H9 (cell line): ENCODE measurements at regions not wholly inside any gene's neighbourhood (a gene's known extent, or its start where the extent isn't known, plus 50 kb on each side); places are given as distances from the start of the nearest gene placed in this dataset.

Experiments
- DNase-seq: peaks from one replicate; pipeline ENCODE4 v3.0.0-alpha.2; 2017
- H2AFZ ChIP-seq: one replicate; pipeline ENCODE4 v1.6.1; 2013; ENCODE audit warnings: mild to moderate bottlenecking, low read length, control low read depth, moderate library complexity
- H2AK5ac ChIP-seq: 2 replicates; pipeline ENCODE4 v1.6.1; 2013; ENCODE audit warnings: low read length, control low read depth, mixed read lengths; ENCODE audit not compliant: insufficient read length
- H2BK120ac ChIP-seq: one replicate; pipeline ENCODE4 v1.6.1; 2013; ENCODE audit warnings: low read depth, mild to moderate bottlenecking, low read length, control low read depth, inconsistent platforms; ENCODE audit not compliant: poor library complexity, severe bottlenecking
- H2BK12ac ChIP-seq: 2 replicates; pipeline ENCODE4 v1.6.1; 2013; ENCODE audit warnings: low read length, control low read depth, mixed read lengths, low read depth; ENCODE audit not compliant: insufficient read length
- H2BK15ac ChIP-seq: 2 replicates; pipeline ENCODE4 v1.6.1; 2013; ENCODE audit warnings: low read depth, low read length, control low read depth
- H2BK20ac ChIP-seq: one replicate; pipeline ENCODE4 v1.6.1; 2013; ENCODE audit warnings: low read depth, mild to moderate bottlenecking, low read length, control low read depth, inconsistent platforms; ENCODE audit not compliant: poor library complexity, severe bottlenecking
- H2BK5ac ChIP-seq: 2 replicates; pipeline ENCODE4 v1.6.1; 2013; ENCODE audit warnings: low read length, control low read depth, mixed read lengths; ENCODE audit not compliant: insufficient read length
- H3K14ac ChIP-seq: 2 replicates; pipeline ENCODE4 v1.6.1; 2013; ENCODE audit warnings: low read length, control low read depth; ENCODE audit not compliant: insufficient read depth
- H3K18ac ChIP-seq: 2 replicates; pipeline ENCODE4 v1.6.1; 2013; ENCODE audit warnings: low read depth, mild to moderate bottlenecking, mixed read lengths, low read length, control low read depth; ENCODE audit not compliant: insufficient read length
- H3K23ac ChIP-seq: 2 replicates; pipeline ENCODE4 v1.6.1; 2013; ENCODE audit warnings: low read length, control low read depth, mixed read lengths, low read depth; ENCODE audit not compliant: insufficient read length
- H3K23me2 ChIP-seq: 2 replicates; pipeline ENCODE4 v1.6.1; 2013; ENCODE audit warnings: low read depth, mild to moderate bottlenecking, mixed read lengths, low read length, control low read depth; ENCODE audit not compliant: insufficient read length, poor library complexity, severe bottlenecking
- H3K27ac ChIP-seq: 2 replicates; pipeline ENCODE4 v1.5.1; 2013; ENCODE audit warnings: low read length, control low read depth, mixed read lengths, low read depth; ENCODE audit not compliant: insufficient read length
- H3K27me3 ChIP-seq: 2 replicates; pipeline ENCODE4 v1.6.1; 2013; ENCODE audit warnings: low read length, control low read depth, inconsistent platforms; ENCODE audit not compliant: insufficient read depth
- H3K4ac ChIP-seq: 2 replicates; pipeline ENCODE4 v1.6.1; 2013; ENCODE audit warnings: low read depth, mild to moderate bottlenecking, control low read depth, inconsistent platforms, low read length, moderate library complexity
- H3K4me1 ChIP-seq: 2 replicates; pipeline ENCODE4 v1.6.1; 2013; ENCODE audit warnings: low read length, control low read depth, inconsistent platforms; ENCODE audit not compliant: insufficient read depth
- H3K4me2 ChIP-seq: 2 replicates; pipeline ENCODE4 v1.6.1; 2013; ENCODE audit warnings: low read length, control low read depth, mixed read lengths; ENCODE audit not compliant: insufficient read length, insufficient read depth
- H3K56ac ChIP-seq: 2 replicates; pipeline ENCODE4 v1.6.1; 2013; ENCODE audit warnings: low read depth, mild to moderate bottlenecking, mixed read lengths, low read length, control low read depth; ENCODE audit not compliant: insufficient read length
- H3K79me1 ChIP-seq: 2 replicates; pipeline ENCODE4 v1.6.1; 2013; ENCODE audit warnings: low read depth, mild to moderate bottlenecking, moderate library complexity, low read length, control low read depth, inconsistent platforms; ENCODE audit not compliant: insufficient read depth, poor library complexity, severe bottlenecking
- H3K79me2 ChIP-seq: 2 replicates; pipeline ENCODE4 v1.6.1; 2013; ENCODE audit warnings: low read length, control low read depth, inconsistent platforms; ENCODE audit not compliant: insufficient read depth
- H3K9ac ChIP-seq: 2 replicates; pipeline ENCODE4 v1.6.1; 2013; ENCODE audit warnings: low read length, control low read depth, mixed read lengths; ENCODE audit not compliant: insufficient read length; ENCODE audit errors: extremely low read depth
- H3K9me3 ChIP-seq: one replicate; pipeline ENCODE4 v1.6.1; 2013; ENCODE audit warnings: low read depth, low read length, inconsistent platforms; ENCODE audit not compliant: control insufficient read depth
- H3T11ph ChIP-seq: one replicate; pipeline ENCODE4 v1.6.1; 2013; ENCODE audit warnings: mild to moderate bottlenecking, low read length, control low read depth, inconsistent platforms
- H4K20me1 ChIP-seq: one replicate; pipeline ENCODE4 v1.6.1; 2013; ENCODE audit not compliant: control insufficient read depth, insufficient read length, insufficient read depth
- H4K5ac ChIP-seq: 2 replicates; pipeline ENCODE4 v1.6.1; 2013; ENCODE audit warnings: low read depth, mild to moderate bottlenecking, mixed read lengths, low read length, control low read depth; ENCODE audit not compliant: insufficient read length
- H4K8ac ChIP-seq: replicated peaks from 2 replicates; pipeline ENCODE4 v1.6.1; 2013; ENCODE audit warnings: low read length, control low read depth, mixed read lengths, low read depth; ENCODE audit not compliant: insufficient read length
- H4K91ac ChIP-seq: 2 replicates; pipeline ENCODE4 v1.6.1; 2013; ENCODE audit warnings: low read depth, mild to moderate bottlenecking, moderate library complexity, mixed read lengths, low read length, control low read depth; ENCODE audit not compliant: insufficient read length
- H3K27ac Mint-ChIP-seq, 3 experiments: 2 replicates in 2 of 3; 3 replicates in 1 of 3; pipeline ENCODE4 v1.8.0; 2020 to 2021; ENCODE audit warnings: mixed read lengths in 3 of 3, mild to moderate bottlenecking in 1 of 3, moderate library complexity in 1 of 3
- H3K27me3 Mint-ChIP-seq: 2 replicates; pipeline ENCODE4 v1.8.0; 2021; ENCODE audit warnings: low read depth, mild to moderate bottlenecking, moderate library complexity, mixed read lengths
- H3K36me3 Mint-ChIP-seq, 3 experiments: 2 replicates in 2 of 3; 3 replicates in 1 of 3; pipeline ENCODE4 v1.8.0; 2020 to 2021; ENCODE audit warnings: low read depth in 3 of 3, mixed read lengths in 3 of 3; ENCODE audit not compliant: insufficient read depth in 1 of 3
- H3K4me1 Mint-ChIP-seq, 2 experiments: 2 replicates each; pipeline ENCODE4 v1.8.0; 2020; ENCODE audit warnings: mixed read lengths in 2 of 2
- H3K4me3 Mint-ChIP-seq, 2 experiments: 2 replicates in 1 of 2; 3 replicates in 1 of 2; pipeline ENCODE4 v1.8.0; 2020 to 2021; ENCODE audit warnings: mild to moderate bottlenecking in 2 of 2, mixed read lengths in 2 of 2, moderate library complexity in 1 of 2
- H3K9me3 Mint-ChIP-seq, 2 experiments: 2 replicates in 1 of 2; 3 replicates in 1 of 2; pipeline ENCODE4 v1.8.0; 2020; ENCODE audit warnings: mild to moderate bottlenecking in 2 of 2, mixed read lengths in 2 of 2, moderate library complexity in 1 of 2
- WGBS: extraction: QIAGEN DNeasy Blood & Tissue Kit; methylation state at CpG from one replicate; pipeline ENCODE4 v1.1.7; 2013; ENCODE audit warnings: missing lambda C conversion rate, low lambda C conversion rate, mixed read lengths; ENCODE audit not compliant: insufficient read length; ENCODE audit errors: extremely low coverage; 5-methylcytosine and 5-hydroxymethylcytosine counted together
- TF ChIP-seq, protein P1 (sequence below): fragments of 200-600 bp; sonication (generic); conservative IDR thresholded peaks from 3 replicates; pipeline ENCODE4 v1.8.0; 2021; ENCODE audit warnings: antibody characterized with exemption, mild to moderate bottlenecking

GRCh38 chr14:61196034-61196433, 85.1 kb downstream of the TMEM30B start:
- Histone ChIP-seq H2BK12ac (no peak overlapping the region), H3K18ac (no peak overlapping the region), H3K27me3 (no peaks in the 10 kb centered on the region), H4K8ac (no peak overlapping the region), H2BK5ac (no peak overlapping the region), H2AK5ac (no peak overlapping the region), H2AFZ (no peak overlapping the region), H3K14ac (no peak overlapping the region), H4K20me1 (no peaks in the 10 kb centered on the region), H3K79me1 (no peaks in the 10 kb centered on the region), H3K9ac (no peak overlapping the region), H3K56ac (no peak overlapping the region), H2BK15ac (no peak overlapping the region), H2BK120ac (no peak overlapping the region), H3K4me2 (no peak overlapping the region), H3K4ac (no peak overlapping the region), H3T11ph (no peak overlapping the region), H2BK20ac (no peak overlapping the region), H3K23ac (no peak overlapping the region), H3K79me2 (no peaks in the 10 kb centered on the region), H3K23me2 (no peaks in the 10 kb centered on the region), H3K9me3 (no peaks in the 10 kb centered on the region), H3K4me1 (no peaks in the 10 kb centered on the region), H3K27ac (no peak overlapping the region), H4K5ac (no peak overlapping the region), H4K91ac (no peak overlapping the region)
- Mint-ChIP-seq H3K27me3 (no peaks in the 10 kb centered on the region), H3K4me3 (no peak overlapping the region), H3K36me3 (no peaks in the 10 kb centered on the region), H3K4me1 (no peaks in the 10 kb centered on the region; a peak in 1 of 4 replicates), H3K9me3 (no peaks in the 10 kb centered on the region; a peak in 1 of 5 replicates), H3K27ac (no peak overlapping the region)
- no peak for DNase-seq
- WGBS: no CpG with 5 or more reads among the region's 2 CpGs
- TF ChIP-seq, protein P1, sequence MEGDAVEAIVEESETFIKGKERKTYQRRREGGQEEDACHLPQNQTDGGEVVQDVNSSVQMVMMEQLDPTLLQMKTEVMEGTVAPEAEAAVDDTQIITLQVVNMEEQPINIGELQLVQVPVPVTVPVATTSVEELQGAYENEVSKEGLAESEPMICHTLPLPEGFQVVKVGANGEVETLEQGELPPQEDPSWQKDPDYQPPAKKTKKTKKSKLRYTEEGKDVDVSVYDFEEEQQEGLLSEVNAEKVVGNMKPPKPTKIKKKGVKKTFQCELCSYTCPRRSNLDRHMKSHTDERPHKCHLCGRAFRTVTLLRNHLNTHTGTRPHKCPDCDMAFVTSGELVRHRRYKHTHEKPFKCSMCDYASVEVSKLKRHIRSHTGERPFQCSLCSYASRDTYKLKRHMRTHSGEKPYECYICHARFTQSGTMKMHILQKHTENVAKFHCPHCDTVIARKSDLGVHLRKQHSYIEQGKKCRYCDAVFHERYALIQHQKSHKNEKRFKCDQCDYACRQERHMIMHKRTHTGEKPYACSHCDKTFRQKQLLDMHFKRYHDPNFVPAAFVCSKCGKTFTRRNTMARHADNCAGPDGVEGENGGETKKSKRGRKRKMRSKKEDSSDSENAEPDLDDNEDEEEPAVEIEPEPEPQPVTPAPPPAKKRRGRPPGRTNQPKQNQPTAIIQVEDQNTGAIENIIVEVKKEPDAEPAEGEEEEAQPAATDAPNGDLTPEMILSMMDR: no peak; the same call in 2 of the 3 replicates
